GM21825 (cell line): ENCODE measurements at regions not wholly inside any gene's neighbourhood (a gene's known extent, or its start where the extent isn't known, plus 50 kb on each side); places are given as distances from the start of the nearest gene placed in this dataset.
"Not testable (repeated sequence)": the region's sequence is repeated elsewhere in the genome, so short reads cannot be mapped to it uniquely, and the experiment has no call there.

Source experiments
- ATAC-seq: cut with Tn5 transposase; IDR thresholded peaks from one replicate; pipeline ENCODE4 v1.9.1; 2021; ENCODE audit warnings: mild to moderate bottlenecking, moderate library complexity; ENCODE audit not compliant: unreplicated experiment

DNA sequence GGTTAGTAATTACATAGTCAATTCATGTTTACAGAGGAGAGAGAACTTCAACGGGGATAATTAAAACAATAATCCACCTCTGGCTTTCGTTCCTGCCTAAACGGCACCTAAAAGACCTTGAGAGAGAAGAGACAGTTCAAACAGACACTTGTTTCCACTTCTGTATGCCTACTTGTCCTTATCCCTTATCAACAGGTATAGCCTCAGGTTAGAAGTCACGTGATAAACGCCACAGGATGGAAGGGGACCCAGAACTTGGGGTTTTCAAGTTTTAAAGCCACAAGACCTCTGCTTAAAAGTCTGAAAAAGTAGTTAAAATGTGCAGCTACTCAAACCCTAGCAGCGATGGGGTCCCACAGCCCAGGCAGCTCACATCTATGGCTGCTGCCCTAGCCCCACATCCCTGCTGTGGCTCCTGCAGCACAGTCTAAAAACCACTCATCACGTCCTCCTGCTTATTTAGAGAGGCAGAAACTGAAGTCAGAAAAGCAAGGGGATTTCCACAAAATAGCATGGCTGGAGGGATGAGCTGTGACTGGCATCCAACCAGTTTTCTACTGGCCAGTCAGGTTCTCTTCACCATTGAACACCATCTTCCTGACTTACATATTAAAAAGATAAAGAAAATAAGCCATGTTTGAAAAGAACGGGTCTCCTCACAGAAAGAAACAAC is 51.2 kb upstream of the SEC16B start:
- ATAC-seq = no peak

DNA sequence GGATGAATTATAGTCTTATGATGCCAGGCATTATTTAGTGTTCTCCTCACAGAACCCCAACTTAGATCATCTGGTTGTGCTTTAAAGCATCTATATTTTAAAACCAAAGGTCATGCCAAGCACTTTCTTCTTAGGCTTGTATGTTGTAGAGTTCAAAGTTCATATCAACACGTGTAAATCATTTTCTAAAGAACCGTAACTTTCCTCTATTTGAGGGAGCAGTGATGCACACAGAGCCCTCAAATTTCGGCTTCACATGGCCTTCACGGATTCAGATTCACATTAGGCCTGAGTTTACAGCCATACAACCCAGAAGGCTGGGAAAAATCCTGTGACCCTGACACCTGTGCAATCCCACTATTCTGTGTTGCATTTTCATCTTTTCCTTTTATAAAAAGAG is 52.1 kb upstream of the SEC16B start:
- ATAC-seq = no peak

DNA sequence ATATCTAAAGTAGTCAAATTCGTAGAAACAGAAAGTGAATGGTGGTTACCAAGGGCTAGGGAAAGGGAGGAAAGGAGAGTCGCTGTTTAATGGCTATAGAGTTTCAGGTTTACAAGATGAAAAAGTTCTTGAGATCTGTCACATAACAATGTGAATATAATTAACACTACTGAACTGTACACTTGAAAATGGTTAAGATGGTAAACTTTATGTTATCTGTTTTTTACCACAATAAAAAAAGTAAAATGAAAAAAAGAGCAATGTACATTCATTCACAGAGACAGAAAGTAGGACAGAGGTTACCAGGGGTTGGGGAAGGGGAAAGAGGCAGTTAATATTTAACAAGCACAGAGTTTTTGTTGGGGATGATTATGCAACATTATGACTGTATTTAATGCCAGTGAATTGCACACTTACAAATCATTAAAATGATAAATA is 53.3 kb upstream of the SEC16B start:
- no peak for ATAC-seq

DNA sequence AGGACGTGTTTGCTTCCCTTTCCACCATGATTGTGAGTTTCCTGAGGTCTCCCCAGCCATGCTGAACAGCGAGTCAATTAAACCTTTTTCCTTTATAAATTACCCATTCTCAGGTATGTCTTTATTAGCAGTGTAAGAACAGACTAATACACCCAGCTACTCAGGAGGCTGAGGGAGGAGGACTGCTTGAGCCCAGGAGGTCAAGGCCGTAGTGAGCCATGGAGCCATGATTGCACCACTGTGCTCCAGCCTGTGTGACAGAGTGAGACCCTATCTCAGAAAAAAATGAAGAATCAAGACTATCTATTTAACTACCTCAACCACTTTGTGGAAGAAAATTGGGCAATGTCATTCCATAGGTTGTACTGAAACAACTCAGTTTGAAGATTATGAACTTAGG is 54.6 kb upstream of the SEC16B start:
- no peak for ATAC-seq

DNA sequence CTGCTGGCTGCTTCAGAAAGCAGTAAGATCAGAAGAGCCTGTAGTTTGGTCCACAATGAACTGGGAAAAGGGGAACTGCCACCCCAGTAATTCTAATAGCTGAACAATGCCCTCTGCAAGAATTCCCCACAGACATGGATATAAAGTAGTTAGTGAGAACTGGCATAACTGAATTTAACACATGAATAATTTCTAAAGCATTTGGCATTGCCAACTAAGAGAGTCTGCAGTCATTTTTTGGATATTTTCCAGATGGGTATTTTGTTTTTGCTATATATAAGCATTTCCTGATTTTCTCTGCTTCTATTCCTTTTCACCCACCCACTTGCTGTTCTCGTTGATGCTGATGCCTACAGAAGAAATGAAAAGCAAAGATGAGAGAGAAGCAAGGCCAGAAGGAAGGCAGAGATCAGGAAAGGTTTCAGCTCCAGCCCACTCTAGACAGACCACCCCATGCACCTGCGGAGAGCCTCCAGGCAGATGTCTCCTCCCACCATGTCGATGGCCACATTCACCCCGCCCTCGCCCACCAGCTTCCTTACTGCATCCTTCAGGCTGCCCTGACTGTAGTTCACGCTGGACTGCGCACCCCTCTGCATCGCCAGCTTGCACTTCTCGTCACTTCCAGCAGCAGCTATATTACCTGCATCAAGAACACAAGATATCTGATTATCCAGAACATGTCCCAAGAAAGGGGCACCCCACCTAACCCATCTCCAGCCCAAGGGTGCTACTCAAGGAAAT is 55.9 kb upstream of the SEC16B start:
- ATAC-seq = no peak

DNA sequence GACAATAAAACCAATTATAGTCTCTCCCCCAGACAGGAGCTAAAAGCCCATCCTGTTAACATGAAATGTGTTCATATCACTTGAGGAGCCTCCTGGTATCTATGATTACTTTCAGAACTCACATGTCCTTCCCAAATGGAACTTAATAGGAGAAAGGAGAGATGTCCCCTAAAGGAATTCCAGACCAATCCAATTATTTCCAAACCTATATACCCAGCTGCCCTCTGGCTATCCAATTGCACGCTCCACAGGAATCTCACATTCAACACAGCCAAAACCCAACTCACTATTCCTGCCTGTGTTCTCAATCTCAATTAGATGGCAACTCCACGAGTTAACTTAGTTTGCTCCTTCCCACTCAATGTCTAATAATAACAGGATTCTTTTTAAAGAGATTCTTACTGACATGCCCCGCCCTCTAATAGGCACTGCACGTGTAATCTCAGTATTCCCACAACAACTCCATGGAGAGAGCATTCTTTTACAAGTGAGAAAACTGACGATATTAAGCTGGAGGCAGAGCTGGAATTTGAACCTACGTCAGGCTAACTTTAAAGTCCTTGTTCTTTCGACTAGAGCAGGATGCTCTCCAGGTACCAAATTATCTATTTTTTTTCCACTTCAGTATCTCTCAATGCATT is 59.1 kb upstream of the SEC16B start:
- no peak for ATAC-seq

DNA sequence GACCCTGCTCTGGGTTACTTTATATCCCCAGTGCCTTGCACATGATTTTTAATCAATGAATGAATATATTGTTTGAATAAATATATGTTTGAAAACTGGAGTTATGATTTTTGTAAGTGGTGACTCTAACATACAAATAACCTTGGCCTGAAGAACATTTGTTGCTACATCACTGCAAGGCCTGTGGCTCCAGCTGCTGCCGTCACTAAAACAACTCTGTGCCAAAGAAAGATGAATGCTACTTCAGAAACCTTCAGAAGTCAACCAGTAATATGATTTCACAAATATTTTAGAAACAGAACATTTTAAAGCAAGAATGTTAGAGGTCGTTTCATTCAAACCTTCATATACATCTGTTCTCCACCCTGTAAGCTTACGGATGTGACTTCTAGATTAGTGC is 60.6 kb upstream of the SEC16B start:
- ATAC-seq = no peak

DNA sequence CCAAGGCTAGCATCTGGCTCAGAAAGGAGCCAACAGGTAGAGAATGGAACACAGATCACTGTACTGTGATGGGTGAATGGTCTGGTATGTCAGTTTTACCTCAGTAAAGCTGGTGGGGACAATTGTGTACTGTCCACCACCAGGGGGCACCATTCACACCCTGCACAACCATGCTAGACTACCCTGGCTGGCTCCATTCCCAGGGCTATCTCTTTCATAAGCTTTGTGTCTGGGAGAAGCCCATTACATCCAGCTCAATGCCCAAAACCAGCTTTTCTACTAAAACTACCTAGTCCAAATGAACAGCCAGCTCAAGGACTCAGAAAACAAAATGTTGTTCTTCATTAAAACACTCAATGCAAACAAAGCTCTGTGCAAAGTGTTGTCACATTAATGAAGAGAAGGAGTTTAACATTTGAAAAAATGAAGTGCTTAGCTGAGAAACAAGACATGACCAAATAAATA is 62.0 kb upstream of the RASAL2 start:
- peak; percentile 78 for ATAC-seq

DNA sequence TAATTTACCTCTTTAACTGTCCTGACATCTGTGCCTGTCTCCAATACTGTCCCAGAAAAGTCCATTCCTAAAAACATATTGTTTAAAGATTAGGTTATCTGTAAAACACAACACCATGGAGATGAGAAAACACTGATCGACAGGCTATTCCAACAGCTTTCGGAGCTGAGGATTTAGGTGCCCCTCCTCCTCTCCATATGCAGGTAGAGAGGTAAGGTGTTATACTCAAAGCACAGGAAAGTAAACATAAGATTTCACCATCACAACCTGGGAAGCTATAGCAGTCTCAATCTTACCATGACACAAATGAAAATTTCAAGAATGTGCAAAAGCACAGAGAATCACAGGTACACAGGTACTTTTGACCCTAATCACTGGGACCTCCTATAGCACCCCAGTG is 60.9 kb upstream of the RASAL2 start:
- no peak for ATAC-seq

DNA sequence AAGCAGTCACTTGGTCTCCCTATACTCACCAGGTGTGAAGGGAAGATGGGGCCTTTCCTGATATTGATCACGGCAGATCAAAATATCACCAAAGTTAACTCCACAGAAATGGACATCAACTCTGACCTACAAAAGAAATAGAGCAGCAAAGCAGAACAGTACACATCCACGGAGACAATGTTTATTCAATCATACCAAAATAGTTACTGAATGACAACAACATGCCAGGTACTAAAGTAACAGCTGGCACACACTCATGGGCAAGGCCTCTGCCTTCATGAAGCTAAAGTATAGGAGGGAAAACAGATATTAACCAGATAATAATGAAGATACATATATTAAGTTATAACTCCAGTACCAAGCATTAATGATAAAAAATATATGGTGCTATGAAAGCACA is 59.2 kb upstream of the RASAL2 start:
- ATAC-seq = no peak

DNA sequence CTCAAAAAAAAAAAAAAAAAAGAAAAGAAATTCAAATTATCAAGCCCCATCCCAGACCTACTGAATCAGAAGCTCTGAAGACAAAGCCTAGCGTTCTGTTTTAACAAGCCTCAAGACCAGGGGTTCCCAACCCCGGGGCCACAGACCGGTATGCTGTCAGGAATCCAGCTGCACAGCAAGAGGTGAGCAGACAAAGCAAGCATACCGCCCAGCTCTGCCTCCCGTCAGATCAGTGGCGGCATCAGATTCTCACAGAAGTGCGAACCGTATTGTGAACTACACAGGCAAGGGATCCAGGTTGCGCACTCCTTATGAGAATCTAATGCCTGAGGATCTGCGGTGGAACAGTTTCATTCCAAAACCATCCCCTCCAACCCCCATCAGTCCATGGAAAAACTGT is 57.8 kb upstream of the RASAL2 start:
- no peak for ATAC-seq

DNA sequence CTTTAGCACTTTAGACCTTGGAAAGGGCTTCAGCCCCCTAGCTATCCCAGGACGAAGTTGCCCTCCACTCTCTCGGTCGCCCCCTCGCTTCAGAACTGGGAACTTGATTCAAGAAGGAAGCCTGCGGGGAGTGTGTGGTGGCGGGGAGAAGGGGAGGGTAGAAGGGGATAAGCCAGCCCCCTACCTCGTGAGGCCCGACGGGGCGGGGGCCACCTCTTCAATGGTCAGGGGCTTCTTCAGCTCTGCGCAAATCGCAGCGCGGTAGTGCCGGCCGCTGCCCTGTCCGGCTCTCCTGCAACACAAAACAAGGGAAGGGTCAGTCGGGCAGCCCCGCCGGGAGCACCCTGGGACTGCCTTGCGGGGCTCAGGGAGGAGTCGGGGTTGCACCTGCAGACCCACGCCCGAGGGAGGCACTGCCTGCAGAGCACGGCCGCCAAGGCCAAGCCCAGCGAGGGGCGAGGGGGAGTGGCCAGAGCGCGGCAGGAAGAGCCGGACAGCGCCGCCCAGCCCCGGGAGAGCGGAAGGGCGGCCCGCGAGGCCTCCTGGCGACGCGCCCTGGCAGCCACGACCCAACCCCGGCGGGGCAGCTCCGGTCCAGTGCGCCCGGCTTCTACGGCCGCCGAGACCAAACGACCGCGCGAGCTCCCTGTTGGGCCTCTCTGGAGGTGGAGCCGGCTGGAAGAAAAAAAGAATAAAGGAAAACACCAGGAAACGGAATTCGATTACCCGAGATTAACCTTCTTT is 56.2 kb upstream of the RASAL2 start:
- no peak for ATAC-seq

DNA sequence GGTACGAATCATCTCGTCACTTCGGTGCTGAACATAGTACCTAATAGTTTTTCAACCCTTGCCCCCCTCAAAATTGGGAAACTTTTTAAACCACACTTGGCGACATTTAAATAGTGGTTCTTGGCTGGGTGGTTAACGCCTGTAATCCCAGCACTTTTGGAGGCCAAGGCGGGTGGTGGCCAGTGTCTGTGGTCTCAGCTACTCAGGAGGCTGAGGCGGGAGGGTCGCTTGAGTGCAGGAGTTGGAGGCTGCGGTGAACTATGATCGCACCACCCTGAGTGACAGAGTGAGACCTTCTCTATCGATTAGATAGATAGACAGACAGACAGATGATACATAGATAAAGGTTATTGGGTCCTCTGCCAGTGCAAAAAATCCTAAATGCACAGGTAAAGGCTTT is 55.5 kb upstream of the RASAL2 start:
- ATAC-seq = no peak

DNA sequence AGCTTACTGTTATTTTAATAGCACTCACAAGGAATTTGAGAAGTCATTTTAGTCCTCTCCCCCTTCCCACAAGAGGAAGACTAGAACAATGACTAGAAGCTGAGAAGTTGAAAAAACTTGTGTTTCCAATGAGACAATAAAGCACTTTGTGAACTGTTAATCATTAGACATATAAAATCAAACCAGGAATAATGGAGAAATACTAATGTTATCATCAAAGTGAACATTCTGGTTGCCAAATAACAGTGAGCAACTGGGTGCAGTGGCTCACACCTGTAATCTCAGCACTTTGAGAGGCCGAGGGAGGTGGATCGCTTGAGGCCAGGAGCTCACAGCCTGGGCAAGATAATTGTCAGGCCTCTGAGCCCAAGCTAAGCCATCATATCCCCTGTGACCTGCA is 54.0 kb upstream of the RASAL2 start:
- no peak for ATAC-seq

DNA sequence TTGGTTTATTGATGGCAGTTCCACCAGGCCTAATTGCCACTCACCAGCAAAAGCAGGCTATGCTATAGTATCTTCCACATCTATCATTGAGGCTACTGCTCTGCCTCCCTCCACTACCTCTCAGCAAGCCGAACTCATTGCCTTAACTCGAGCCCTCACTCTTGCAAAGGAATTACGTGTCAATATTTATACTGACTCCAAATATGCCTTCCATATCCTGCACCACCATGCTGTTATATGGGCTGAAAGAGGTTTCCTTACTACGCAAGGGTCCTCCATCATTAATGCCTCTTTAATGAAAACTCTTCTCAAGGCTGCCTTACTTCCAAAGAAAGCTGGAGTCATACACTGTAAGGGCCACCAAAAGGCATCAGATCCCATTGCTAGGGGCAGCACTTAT is 50.0 kb upstream of the RASAL2 start:
- ATAC-seq = not testable (repeated sequence)
